ENCODE measurements at regions not wholly inside any gene's neighbourhood (a gene's known extent, or its start where the extent isn't known, plus 50 kb on each side); places are given as distances from the start of the nearest gene placed in this dataset.
A peak's percentile ranks its signal among the peaks of the same experiment; 100 is the strongest.
"Not testable (repeated sequence)": the region's sequence is repeated elsewhere in the genome, so short reads cannot be mapped to it uniquely, and the experiment has no call there.

GRCh38 chr15:38614621-38615020, 50.0 kb upstream of the RASGRP1 start:
- DNase-seq (ENCODE audit: low read depth) = no peak

GRCh38 chr15:38617831-38618230, 53.2 kb upstream of the RASGRP1 start:
- no peak for DNase-seq (ENCODE audit: low read depth)

- no peak for DNase-seq (ENCODE audit: low read depth)
These were observed 53.8 kb upstream of the RASGRP1 start for GRCh38 chr15:38618242-38618955.

GRCh38 chr15:38620098-38620497, 55.5 kb upstream of the RASGRP1 start:
- DNase-seq (ENCODE audit: low read depth) = no peak

GRCh38 chr15:38620851-38621594, 56.4 kb upstream of the RASGRP1 start:
- no peak for DNase-seq (ENCODE audit: low read depth)

GRCh38 chr15:38622304-38622703, 57.7 kb upstream of the RASGRP1 start:
- DNase-seq (ENCODE audit: low read depth) = no peak

GRCh38 chr15:38622908-38623307, 58.3 kb upstream of the RASGRP1 start:
- DNase-seq (ENCODE audit: low read depth) = no peak

GRCh38 chr15:38623744-38624143, 59.1 kb upstream of the RASGRP1 start:
- peak; percentile 28 for DNase-seq (ENCODE audit: low read depth)

- DNase-seq (ENCODE audit: low read depth) = no peak
These were observed 59.9 kb upstream of the RASGRP1 start for GRCh38 chr15:38624244-38625205.

- no peak for DNase-seq (ENCODE audit: low read depth)
These were observed 61.3 kb upstream of the RASGRP1 start for GRCh38 chr15:38625886-38626285.

- DNase-seq (ENCODE audit: low read depth) = no peak
These were observed 61.9 kb upstream of the RASGRP1 start for GRCh38 chr15:38626443-38627050.

- DNase-seq (ENCODE audit: low read depth) = no peak
These were observed 63.2 kb upstream of the RASGRP1 start for GRCh38 chr15:38627689-38628277.

- DNase-seq (ENCODE audit: low read depth) = no peak
These were observed 66.8 kb upstream of the RASGRP1 start for GRCh38 chr15:38631119-38632075.

- no peak for DNase-seq (ENCODE audit: low read depth)
These were observed 70.6 kb upstream of the RASGRP1 start for GRCh38 chr15:38635170-38635569.

- DNase-seq (ENCODE audit: low read depth) = no peak
These were observed 72.0 kb upstream of the RASGRP1 start for GRCh38 chr15:38636597-38636996.

- DNase-seq (ENCODE audit: low read depth) = no peak
These were observed 73.5 kb upstream of the RASGRP1 start for GRCh38 chr15:38638126-38638525.

GRCh38 chr15:38638811-38639210, 74.2 kb upstream of the RASGRP1 start:
- DNase-seq (ENCODE audit: low read depth) = no peak

- no peak for DNase-seq (ENCODE audit: low read depth)
These were observed 78.2 kb upstream of the RASGRP1 start for GRCh38 chr15:38642689-38643270.

- DNase-seq (ENCODE audit: low read depth) = not testable (repeated sequence)
These were observed 79.7 kb upstream of the RASGRP1 start for GRCh38 chr15:38644353-38644752.

- DNase-seq (ENCODE audit: low read depth) = no peak
These were observed 82.1 kb upstream of the RASGRP1 start for GRCh38 chr15:38646716-38647115.
